Ovary (tissue), 7 donors: ENCODE measurements at regions not wholly inside any gene's neighbourhood (a gene's known extent, or its start where the extent isn't known, plus 50 kb on each side); places are given as distances from the start of the nearest gene placed in this dataset.

Experiments used
- DNase-seq, 5 donors: peaks; one replicate each; pipeline ENCODE4 v3.0.0-alpha.2; 2019 to 2020
- H3K27ac ChIP-seq, 2 donors: fragments of 200-600 bp; one replicate each; pipeline versions ENCODE4 v1.5.1 to v1.8.0; 2019 to 2022
- H3K27me3 ChIP-seq: fragments of 200-600 bp; one replicate; pipeline ENCODE4 v1.8.0; 2022
- H3K36me3 ChIP-seq: fragments of 200-600 bp; sonication (generic); one replicate; pipeline ENCODE4 v1.5.1; 2019
- H3K4me1 ChIP-seq: one replicate; pipeline ENCODE4 v1.8.1; 2013; ENCODE audit warnings: mild to moderate bottlenecking, moderate library complexity; ENCODE audit not compliant: insufficient read depth
- H3K4me3 ChIP-seq: fragments of 200-600 bp; sonication (generic); one replicate; pipeline ENCODE4 v1.5.1; 2017
- H3K9me3 ChIP-seq, 2 donors: fragments of 200-600 bp in 1 of 2; sonication (generic) in 1 of 2; one replicate each; pipeline versions ENCODE4 v1.5.1 to v1.8.1; 2013 to 2019; ENCODE audit warnings: mild to moderate bottlenecking in 1 of 2, moderate library complexity in 1 of 2
- EP300 ChIP-seq: sonication (generic); formaldehyde crosslinking; IDR thresholded peaks from one replicate; pipeline ENCODE4 v1.6.1; 2017; ENCODE audit warnings: antibody characterized with exemption
- POLR2A ChIP-seq: fragments of 450-650 bp; IDR thresholded peaks from one replicate; pipeline ENCODE4 v1.6.1; 2017; ENCODE audit warnings: antibody characterized with exemption, mild to moderate bottlenecking, moderate library complexity
- WGBS, 3 donors: extraction: QIAGEN DNeasy Blood & Tissue Kit in 1 of 3; methylation state at CpG; one replicate each; pipeline versions ENCODE4 v1.1.5 to v1.1.7; 2013 to 2017; 5-methylcytosine and 5-hydroxymethylcytosine counted together
- intact Hi-C, 4 donors: fragments of 100-400 bp; cut with DNase I; formaldehyde crosslinking; loops; one replicate each; pipeline versions ENCODE4 v1.11.0 to v1.15.1; 2022 to 2023
- TF ChIP-seq, protein P1 (sequence below), 3 donors: fragments of 450-650 bp in 2 of 3; fragments of 200-600 bp in 1 of 3; IDR thresholded peaks; one replicate each; pipeline versions ENCODE4 v1.5.1 to v1.8.0; 2016 to 2022; ENCODE audit warnings: antibody characterized with exemption in 3 of 3, mild to moderate bottlenecking in 1 of 3
- donor health status: DM: no; HTN: no; CAD: no; lungs with moderate emphysema.
- donor health status: DM: no; HTN: no; CAD: no.
- donor health status: Bipolar disorder and iron deficiency.
- donor health status: DM: no; HTN: no; CAD: no.
- donor health status: DM: yes; HTN: yes; CAD: no.

DNA sequence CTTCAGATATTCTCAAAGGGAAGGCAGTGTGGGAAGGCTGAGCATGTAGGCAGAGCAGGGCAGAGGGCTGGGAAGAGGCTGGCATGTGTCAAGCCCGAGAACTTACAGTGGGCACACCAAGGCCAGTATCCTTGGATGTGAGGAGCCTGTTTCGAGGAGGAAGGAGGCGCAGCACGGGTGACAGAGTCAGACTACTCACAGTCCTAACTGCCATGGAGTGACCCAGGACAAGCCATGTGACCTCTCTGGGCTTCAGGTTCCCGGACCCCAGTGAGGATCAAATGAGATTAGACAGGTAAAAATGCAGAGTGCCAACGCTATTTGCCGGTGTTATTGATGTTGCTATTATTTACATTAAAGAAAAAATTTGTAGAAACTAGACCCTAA lies 65.3 kb downstream of the NSMCE3 start:
- Histone ChIP-seq H3K9me3 (no peaks in the 10 kb centered on the region), H3K27ac (no peak overlapping the region), H3K4me3 (no peak overlapping the region), H3K27me3 (no peaks in the 10 kb centered on the region), H3K4me1 (no peaks in the 10 kb centered on the region), H3K36me3 (no peaks in the 10 kb centered on the region)
- intact Hi-C loops = no loop called here
- 42 to 62% (median 50%) methylated on average over 7 of the region's 7 CpGs for WGBS, 3 donors
- DNase-seq = no peak
- TF ChIP-seq, protein P1, sequence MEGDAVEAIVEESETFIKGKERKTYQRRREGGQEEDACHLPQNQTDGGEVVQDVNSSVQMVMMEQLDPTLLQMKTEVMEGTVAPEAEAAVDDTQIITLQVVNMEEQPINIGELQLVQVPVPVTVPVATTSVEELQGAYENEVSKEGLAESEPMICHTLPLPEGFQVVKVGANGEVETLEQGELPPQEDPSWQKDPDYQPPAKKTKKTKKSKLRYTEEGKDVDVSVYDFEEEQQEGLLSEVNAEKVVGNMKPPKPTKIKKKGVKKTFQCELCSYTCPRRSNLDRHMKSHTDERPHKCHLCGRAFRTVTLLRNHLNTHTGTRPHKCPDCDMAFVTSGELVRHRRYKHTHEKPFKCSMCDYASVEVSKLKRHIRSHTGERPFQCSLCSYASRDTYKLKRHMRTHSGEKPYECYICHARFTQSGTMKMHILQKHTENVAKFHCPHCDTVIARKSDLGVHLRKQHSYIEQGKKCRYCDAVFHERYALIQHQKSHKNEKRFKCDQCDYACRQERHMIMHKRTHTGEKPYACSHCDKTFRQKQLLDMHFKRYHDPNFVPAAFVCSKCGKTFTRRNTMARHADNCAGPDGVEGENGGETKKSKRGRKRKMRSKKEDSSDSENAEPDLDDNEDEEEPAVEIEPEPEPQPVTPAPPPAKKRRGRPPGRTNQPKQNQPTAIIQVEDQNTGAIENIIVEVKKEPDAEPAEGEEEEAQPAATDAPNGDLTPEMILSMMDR (IDR thresholded peaks at IDR 0.05) = no peak

DNA sequence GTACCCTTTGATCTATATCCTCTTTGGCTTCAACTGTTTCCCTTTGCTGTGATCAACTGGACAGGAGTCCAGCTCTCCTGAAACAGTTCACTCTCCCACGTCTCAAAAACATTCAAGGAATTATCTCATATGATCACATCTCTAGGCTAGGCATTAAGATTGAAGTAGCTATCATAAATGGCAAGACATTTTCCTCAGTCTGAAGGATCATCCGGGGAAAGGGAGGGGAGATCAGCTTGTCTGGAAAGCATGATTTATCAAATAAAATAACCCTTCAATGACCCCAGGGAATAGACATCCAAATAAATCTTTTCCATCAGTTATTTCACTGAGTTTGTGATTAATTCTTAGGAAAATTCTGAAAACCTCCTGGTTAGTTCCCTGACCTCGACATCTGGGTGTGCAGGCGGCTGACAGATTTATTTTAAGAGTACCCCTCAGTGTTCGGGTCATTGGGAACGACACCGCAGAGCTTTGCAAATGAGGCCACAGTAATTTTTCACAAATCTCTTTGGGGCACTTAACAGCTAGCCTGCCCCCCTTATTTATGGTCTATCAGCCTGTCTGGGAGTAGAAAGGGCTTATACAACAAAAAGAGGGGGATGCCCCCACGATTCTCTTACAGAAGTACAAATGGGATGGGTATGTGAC lies 65.8 kb downstream of the NSMCE3 start:
- no peaks in the 10 kb centered on the region for H3K4me1 ChIP-seq
- no peaks in the 10 kb centered on the region for H3K9me3 ChIP-seq
- no peaks in the 10 kb centered on the region for H3K36me3 ChIP-seq
- TF ChIP-seq, protein P1 (IDR thresholded peaks at IDR 0.05) = no peak
- TF ChIP-seq POLR2A = no peak
- TF ChIP-seq EP300 = no peak
- intact Hi-C loops = no loop called here
- DNase-seq = no peak
- no peak overlapping the region for H3K27ac ChIP-seq
- WGBS, 3 donors = 12 to 16% (median 12%) methylated on average over 8 of the region's 8 CpGs
- no peaks in the 10 kb centered on the region for H3K27me3 ChIP-seq
- no peak overlapping the region for H3K4me3 ChIP-seq

DNA sequence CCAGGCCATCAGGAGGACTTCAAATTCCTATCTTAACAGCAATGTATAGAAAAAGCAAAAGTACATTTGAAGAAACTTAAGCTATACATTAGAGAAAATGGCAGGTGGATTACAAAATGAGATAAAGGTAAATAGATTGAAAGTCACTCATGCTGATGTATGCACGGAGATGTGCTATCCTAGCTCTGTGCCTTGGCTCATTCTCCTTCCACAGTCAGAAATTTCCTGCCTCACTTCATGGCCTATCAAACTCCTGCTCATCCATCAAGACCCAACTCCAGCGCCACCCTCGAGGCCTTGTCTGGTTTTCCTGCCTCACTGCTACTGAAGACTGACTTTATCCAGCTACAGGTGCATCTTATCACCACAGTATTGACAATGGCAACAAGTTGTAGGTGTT lies 72.9 kb downstream of the NSMCE3 start:
- H3K36me3 ChIP-seq = no peaks in the 10 kb centered on the region
- H3K27ac ChIP-seq = no peak overlapping the region
- TF ChIP-seq, protein P1 (IDR thresholded peaks at IDR 0.05) = no peak
- TF ChIP-seq POLR2A (no peak), EP300 (no peak)
- no peaks in the 10 kb centered on the region for H3K9me3 ChIP-seq
- no peak overlapping the region for H3K4me3 ChIP-seq
- no peaks in the 10 kb centered on the region for H3K4me1 ChIP-seq
- intact Hi-C loops = no loop called here
- no peak for DNase-seq
- 72 to 89% (median 79%) methylated on average over 3 of the region's 3 CpGs for WGBS, 3 donors
- no peaks in the 10 kb centered on the region for H3K27me3 ChIP-seq

DNA sequence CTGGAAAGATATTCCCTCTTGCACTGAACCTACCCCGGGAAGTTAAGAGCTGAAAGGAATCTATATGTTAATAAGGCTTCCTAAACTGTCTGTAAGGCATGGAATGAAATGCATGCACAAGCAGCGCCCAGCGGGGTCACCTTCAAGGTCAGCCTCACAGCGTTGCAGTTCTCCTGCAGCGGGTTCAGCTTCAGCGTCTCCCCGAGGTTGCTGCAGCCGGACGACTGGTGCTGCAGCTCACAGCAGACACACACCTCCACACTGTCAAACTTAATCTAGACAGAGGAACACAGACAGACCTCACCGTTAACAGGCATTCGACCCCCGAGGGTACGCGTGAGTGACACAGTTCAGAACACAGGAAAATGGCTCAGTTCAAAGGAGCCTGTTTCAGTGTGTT lies 73.3 kb downstream of the NSMCE3 start:
- H3K4me3 ChIP-seq = no peak overlapping the region
- H3K4me1 ChIP-seq = no peaks in the 10 kb centered on the region
- H3K27ac ChIP-seq = no peak overlapping the region
- H3K9me3 ChIP-seq = no peaks in the 10 kb centered on the region
- TF ChIP-seq EP300 (no peak), POLR2A (no peak)
- TF ChIP-seq, protein P1 (IDR thresholded peaks at IDR 0.05) = no peak
- DNase-seq = no peak
- 17 to 28% (median 22%) methylated on average over 14 of the region's 14 CpGs for WGBS, 3 donors
- H3K36me3 ChIP-seq = no peaks in the 10 kb centered on the region
- no peaks in the 10 kb centered on the region for H3K27me3 ChIP-seq
- intact Hi-C loops = no loop called here
